ENCODE measurements at regions not wholly inside any gene's neighbourhood (a gene's known extent, or its start where the extent isn't known, plus 50 kb on each side); places are given as distances from the start of the nearest gene placed in this dataset.

DNA sequence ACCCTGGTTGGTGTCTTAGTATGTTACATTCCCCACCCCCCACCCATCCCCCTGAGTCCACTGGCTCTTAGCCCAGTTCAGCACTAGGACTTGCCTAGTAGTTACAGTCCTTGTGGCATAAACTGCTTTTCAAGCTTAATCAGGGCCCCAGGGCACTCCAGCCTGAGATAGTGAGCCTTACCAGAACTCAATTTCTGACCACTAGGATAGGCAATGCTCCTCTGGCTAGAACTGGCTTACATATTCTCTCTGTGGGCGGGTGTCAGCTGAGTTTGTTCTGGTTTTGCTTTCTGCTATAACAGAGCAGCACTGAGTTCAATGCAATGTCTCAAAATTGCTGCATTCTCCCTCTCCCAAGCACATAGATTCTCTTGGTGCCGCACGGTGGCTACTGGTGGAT is 391.4 kb upstream of the DIPK2B start:
- Mint-ChIP-seq H3K9me3 (peaks cover 21% of the 10 kb centered on the region), H3K27ac (no peak overlapping the region), H3K4me1 (no peaks in the 10 kb centered on the region), H3K27me3 (ENCODE audit: insufficient read depth, low read depth) (peaks cover 2% of the 10 kb centered on the region), H3K4me3 (no peak overlapping the region), H3K36me3 (no peaks in the 10 kb centered on the region)
- TF ChIP-seq EZH2phosphoT487 (IDR thresholded peaks at IDR 0.05) (no peak), EZH2 (IDR thresholded peaks at IDR 0.05) (no peak)
- TF ChIP-seq, protein P1, sequence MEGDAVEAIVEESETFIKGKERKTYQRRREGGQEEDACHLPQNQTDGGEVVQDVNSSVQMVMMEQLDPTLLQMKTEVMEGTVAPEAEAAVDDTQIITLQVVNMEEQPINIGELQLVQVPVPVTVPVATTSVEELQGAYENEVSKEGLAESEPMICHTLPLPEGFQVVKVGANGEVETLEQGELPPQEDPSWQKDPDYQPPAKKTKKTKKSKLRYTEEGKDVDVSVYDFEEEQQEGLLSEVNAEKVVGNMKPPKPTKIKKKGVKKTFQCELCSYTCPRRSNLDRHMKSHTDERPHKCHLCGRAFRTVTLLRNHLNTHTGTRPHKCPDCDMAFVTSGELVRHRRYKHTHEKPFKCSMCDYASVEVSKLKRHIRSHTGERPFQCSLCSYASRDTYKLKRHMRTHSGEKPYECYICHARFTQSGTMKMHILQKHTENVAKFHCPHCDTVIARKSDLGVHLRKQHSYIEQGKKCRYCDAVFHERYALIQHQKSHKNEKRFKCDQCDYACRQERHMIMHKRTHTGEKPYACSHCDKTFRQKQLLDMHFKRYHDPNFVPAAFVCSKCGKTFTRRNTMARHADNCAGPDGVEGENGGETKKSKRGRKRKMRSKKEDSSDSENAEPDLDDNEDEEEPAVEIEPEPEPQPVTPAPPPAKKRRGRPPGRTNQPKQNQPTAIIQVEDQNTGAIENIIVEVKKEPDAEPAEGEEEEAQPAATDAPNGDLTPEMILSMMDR (IDR thresholded peaks at IDR 0.05) = no peak
- H3K27ac ChIP-seq = no peak overlapping the region
- DNase-seq (ENCODE audit: low spot score) = no peak
- H3K4me3 ChIP-seq = no peak overlapping the region
- H2AFZ ChIP-seq (replicated peaks) = no peak overlapping the region
- H3F3A ChIP-seq (ENCODE audit: low read depth) = no peaks in the 10 kb centered on the region
- H3K4me1 ChIP-seq = no peaks in the 10 kb centered on the region
- no peaks in the 10 kb centered on the region for H3K27me3 ChIP-seq
- peaks cover 14% of the 10 kb centered on the region for H3K9me3 ChIP-seq (ENCODE audit: low read depth)
- no peak overlapping the region for H3K4me2 ChIP-seq
- no peaks in the 10 kb centered on the region for H3K36me3 ChIP-seq
- H3K9ac ChIP-seq = no peak overlapping the region
- no peaks in the 10 kb centered on the region for H3K79me2 ChIP-seq (ENCODE audit: low read depth)
- H4K20me1 ChIP-seq (ENCODE audit: low read depth) = no peaks in the 10 kb centered on the region

DNA sequence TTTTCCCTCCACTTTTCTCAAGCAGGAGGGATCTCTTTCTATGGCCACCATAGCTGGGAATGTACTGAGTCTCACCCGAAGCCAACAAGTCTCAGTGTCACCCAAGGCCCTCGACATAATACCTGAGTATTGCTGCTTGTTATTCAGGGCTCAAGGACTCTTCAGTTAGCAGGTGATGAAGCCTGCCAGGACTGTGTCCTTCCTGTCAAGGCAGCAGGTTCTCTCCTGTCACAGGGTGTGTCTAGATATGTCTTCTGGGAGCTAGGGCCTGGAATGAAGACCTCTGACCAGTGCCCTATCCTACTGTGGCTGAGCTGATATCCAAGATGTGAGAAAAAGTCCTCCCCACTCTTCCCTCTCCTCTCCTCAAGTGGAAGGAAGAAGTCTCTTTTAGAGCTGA is 391.0 kb upstream of the DIPK2B start:
- Mint-ChIP-seq H3K4me3 (no peak overlapping the region), H3K36me3 (no peaks in the 10 kb centered on the region), H3K27me3 (ENCODE audit: insufficient read depth, low read depth) (peaks cover 2% of the 10 kb centered on the region), H3K4me1 (no peaks in the 10 kb centered on the region), H3K9me3 (peaks cover 21% of the 10 kb centered on the region), H3K27ac (no peak overlapping the region)
- Histone ChIP-seq H3K27me3 (no peaks in the 10 kb centered on the region), H2AFZ (replicated peaks) (no peak overlapping the region), H3K4me3 (no peak overlapping the region), H3K79me2 (ENCODE audit: low read depth) (no peaks in the 10 kb centered on the region), H3K9me3 (ENCODE audit: low read depth) (peaks cover 14% of the 10 kb centered on the region), H3K4me1 (no peaks in the 10 kb centered on the region), H3F3A (ENCODE audit: low read depth) (no peaks in the 10 kb centered on the region), H4K20me1 (ENCODE audit: low read depth) (no peaks in the 10 kb centered on the region), H3K4me2 (no peak overlapping the region), H3K27ac (no peak overlapping the region), H3K36me3 (no peaks in the 10 kb centered on the region), H3K9ac (no peak overlapping the region)
- no peak for DNase-seq (ENCODE audit: low spot score)
- no peak for TF ChIP-seq EZH2phosphoT487 (IDR thresholded peaks at IDR 0.05)
- TF ChIP-seq, protein P1 (IDR thresholded peaks at IDR 0.05) = no peak
- TF ChIP-seq EZH2 (IDR thresholded peaks at IDR 0.05) = no peak

DNA sequence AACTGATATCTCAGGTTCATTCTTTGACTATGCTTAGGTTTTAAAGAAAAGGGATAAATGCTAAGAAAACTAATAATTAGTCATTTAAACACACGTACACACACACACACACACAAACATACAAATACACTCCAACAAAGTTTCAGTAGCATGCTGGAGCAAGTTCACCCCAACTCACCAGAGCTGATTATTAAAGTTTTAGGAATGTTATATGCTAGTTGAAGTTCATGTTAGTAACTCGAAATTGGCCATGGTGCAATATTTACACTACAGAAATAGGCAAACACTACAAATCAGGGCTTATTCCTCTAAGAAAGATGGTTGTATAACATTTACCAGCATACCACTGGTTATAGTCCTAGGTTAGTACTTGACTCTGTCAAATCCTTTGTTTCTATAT is 384.0 kb upstream of the DIPK2B start:
- H4K20me1 ChIP-seq (ENCODE audit: low read depth) = no peaks in the 10 kb centered on the region
- no peaks in the 10 kb centered on the region for H3K36me3 Mint-ChIP-seq
- no peaks in the 10 kb centered on the region for H3K4me1 ChIP-seq
- H3F3A ChIP-seq (ENCODE audit: low read depth) = no peaks in the 10 kb centered on the region
- no peak overlapping the region for H3K4me2 ChIP-seq
- H3K27me3 Mint-ChIP-seq (ENCODE audit: insufficient read depth, low read depth) = no peaks in the 10 kb centered on the region
- H3K9me3 Mint-ChIP-seq = peaks cover 22% of the 10 kb centered on the region
- TF ChIP-seq, protein P1 (IDR thresholded peaks at IDR 0.05) = no peak
- TF ChIP-seq EZH2phosphoT487 (IDR thresholded peaks at IDR 0.05) (no peak), EZH2 (IDR thresholded peaks at IDR 0.05) (no peak)
- H3K9ac ChIP-seq = no peak overlapping the region
- no peak overlapping the region for H3K4me3 ChIP-seq
- no peaks in the 10 kb centered on the region for H3K27me3 ChIP-seq
- H3K79me2 ChIP-seq (ENCODE audit: low read depth) = no peaks in the 10 kb centered on the region
- H3K27ac ChIP-seq = no peak overlapping the region
- H3K36me3 ChIP-seq = no peaks in the 10 kb centered on the region
- H3K9me3 ChIP-seq (ENCODE audit: low read depth) = peaks cover 4% of the 10 kb centered on the region
- H3K4me1 Mint-ChIP-seq = no peaks in the 10 kb centered on the region
- no peak overlapping the region for H3K27ac Mint-ChIP-seq
- no peak for DNase-seq (ENCODE audit: low spot score)
- H2AFZ ChIP-seq (replicated peaks) = no peak overlapping the region
- H3K4me3 Mint-ChIP-seq = no peak overlapping the region

All from neural progenitor cell (in vitro differentiated cells).